ENCODE measurements at regions not wholly inside any gene's neighbourhood (a gene's known extent, or its start where the extent isn't known, plus 50 kb on each side); places are given as distances from the start of the nearest gene placed in this dataset.

DNA sequence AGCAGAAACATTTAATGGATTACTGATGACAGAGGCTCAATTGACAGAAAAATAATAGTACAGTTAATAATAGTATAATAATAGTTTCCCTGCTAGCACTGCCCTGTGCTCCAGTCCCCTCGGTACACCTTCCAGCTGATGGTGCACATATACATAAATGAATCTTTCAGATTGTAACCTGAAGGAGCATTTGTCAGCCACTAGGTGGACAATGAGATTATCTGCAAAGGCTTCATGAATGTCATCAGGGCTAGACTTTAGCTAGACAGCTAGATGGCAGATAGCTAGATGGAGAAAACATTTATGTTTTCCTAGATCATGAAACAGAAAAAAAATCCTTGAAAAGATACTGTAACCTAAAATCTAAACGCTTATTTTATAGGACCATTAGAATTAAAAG lies 304.4 kb upstream of the SMC2 start:
- TF ChIP-seq EZH2 (IDR thresholded peaks at IDR 0.05; ENCODE audit: low read depth, unreplicated experiment): no peak
- TF ChIP-seq, protein P1, sequence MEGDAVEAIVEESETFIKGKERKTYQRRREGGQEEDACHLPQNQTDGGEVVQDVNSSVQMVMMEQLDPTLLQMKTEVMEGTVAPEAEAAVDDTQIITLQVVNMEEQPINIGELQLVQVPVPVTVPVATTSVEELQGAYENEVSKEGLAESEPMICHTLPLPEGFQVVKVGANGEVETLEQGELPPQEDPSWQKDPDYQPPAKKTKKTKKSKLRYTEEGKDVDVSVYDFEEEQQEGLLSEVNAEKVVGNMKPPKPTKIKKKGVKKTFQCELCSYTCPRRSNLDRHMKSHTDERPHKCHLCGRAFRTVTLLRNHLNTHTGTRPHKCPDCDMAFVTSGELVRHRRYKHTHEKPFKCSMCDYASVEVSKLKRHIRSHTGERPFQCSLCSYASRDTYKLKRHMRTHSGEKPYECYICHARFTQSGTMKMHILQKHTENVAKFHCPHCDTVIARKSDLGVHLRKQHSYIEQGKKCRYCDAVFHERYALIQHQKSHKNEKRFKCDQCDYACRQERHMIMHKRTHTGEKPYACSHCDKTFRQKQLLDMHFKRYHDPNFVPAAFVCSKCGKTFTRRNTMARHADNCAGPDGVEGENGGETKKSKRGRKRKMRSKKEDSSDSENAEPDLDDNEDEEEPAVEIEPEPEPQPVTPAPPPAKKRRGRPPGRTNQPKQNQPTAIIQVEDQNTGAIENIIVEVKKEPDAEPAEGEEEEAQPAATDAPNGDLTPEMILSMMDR (conservative IDR thresholded peaks at IDR 0.05; ENCODE audit: low read depth in 2 of 2): no peak
- TF ChIP-seq, protein P2, sequence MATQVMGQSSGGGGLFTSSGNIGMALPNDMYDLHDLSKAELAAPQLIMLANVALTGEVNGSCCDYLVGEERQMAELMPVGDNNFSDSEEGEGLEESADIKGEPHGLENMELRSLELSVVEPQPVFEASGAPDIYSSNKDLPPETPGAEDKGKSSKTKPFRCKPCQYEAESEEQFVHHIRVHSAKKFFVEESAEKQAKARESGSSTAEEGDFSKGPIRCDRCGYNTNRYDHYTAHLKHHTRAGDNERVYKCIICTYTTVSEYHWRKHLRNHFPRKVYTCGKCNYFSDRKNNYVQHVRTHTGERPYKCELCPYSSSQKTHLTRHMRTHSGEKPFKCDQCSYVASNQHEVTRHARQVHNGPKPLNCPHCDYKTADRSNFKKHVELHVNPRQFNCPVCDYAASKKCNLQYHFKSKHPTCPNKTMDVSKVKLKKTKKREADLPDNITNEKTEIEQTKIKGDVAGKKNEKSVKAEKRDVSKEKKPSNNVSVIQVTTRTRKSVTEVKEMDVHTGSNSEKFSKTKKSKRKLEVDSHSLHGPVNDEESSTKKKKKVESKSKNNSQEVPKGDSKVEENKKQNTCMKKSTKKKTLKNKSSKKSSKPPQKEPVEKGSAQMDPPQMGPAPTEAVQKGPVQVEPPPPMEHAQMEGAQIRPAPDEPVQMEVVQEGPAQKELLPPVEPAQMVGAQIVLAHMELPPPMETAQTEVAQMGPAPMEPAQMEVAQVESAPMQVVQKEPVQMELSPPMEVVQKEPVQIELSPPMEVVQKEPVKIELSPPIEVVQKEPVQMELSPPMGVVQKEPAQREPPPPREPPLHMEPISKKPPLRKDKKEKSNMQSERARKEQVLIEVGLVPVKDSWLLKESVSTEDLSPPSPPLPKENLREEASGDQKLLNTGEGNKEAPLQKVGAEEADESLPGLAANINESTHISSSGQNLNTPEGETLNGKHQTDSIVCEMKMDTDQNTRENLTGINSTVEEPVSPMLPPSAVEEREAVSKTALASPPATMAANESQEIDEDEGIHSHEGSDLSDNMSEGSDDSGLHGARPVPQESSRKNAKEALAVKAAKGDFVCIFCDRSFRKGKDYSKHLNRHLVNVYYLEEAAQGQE (IDR thresholded peaks at IDR 0.05; ENCODE audit: unreplicated experiment): no peak
